Eye (tissue), 1 donor: ENCODE measurements at regions not wholly inside any gene's neighbourhood (a gene's known extent, or its start where the extent isn't known, plus 50 kb on each side); places are given as distances from the start of the nearest gene placed in this dataset.
"Not testable (repeated sequence)": the region's sequence is repeated elsewhere in the genome, so short reads cannot be mapped to it uniquely, and the experiment has no call there.

ENCODE experiments used
- DNase-seq: peaks from one replicate; pipeline ENCODE4 v3.0.0-alpha.2; 2015

DNA sequence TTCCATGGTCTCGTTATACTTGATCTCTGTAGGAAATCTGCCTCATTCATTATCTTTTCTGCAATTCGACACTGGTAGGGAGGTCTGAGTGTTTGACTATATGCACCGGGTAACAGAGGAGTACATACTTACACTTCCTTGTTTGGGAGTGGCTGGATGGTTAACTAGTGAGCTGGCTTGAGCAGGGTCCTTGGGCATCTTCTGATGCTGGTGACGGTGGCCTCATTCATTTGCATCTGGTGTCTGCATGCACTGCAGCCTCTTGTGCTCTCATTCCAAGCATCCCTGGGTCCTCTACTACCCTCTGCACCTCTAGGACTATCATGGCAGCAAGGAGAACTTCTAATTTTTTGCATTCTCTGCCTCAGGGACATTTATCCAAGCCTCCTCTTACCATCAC lies 100.0 kb upstream of the TCF4 start:
- no peak for DNase-seq

DNA sequence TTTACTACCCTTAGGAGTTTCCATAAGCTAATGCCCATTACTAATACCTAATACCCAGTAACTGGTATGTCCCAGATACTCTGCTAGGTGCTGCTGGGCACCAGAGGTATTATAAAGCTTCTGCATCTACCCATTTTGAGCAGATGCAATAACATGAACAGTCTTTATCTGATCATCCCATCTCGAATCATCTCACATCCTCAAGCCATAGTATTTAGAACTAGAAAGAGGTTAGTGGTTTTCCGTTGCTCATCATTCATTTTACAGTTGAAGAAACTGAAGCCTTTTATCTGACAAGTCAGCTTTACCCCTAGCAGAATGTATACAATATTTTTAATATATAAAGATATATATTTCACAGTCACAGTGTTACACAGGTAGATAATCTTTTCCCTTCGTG lies 99.1 kb upstream of the TCF4 start:
- DNase-seq: no peak

DNA sequence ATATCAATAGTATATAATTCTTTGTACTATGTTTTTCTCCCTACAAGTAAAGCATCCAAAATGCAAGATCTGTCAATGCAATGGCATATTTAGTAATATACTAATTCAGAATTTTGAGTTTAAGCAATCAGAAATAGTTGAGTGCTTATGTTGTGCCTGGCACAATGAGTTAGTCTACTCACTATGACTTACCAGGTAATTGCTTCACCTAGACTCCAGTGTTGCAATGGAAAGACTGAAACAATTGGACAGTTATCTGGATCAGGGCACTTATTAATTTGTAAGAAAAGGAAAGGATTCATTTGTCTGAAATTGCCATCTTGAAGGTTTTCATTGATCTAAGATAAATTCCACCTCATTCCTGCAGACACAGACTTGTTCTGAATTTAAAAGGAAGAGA lies 97.6 kb upstream of the TCF4 start:
- no peak for DNase-seq

DNA sequence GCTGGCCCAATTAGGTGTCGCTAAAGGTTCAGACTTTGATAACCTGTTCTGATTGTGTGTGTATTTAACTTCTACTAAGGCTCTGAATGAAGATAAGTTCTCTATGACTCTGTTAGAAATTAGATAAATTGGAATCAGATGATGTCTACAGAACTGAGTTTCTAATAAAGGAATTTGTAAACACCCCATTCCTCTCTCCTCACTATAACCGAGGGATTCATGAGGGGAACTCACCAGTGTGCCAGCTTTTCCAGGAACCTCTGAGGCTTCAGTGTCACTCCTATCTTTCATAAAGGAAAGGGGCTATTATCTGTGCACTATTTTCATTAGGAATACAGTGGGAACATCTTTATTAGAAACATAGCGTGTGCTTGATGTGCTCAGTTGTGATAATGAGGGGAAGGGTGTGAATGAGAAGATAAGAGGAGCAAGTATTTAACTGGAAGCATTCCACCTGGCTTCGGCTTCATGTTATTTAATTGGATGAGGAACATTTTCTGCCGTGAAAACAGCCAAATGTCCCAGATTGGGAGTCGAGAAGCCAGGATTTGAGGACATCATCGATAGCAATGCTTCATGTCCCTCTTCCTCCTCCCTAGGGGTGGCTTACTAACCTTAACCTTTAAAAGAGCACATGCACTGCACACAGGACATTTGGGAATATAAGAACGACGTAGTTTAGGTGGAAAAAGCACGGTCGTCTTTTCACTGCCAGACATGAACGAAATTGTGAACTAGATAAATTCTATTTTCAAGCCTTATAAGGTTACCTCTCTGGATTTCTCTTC lies 84.8 kb upstream of the TCF4 start:
- DNase-seq: peak; percentile 28

- no peak for DNase-seq
Measured at GRCh38 chr18:55665506-55665905, 77.5 kb upstream of the TCF4 start.

- DNase-seq: not testable (repeated sequence)
Measured at GRCh38 chr18:55664758-55665400, 76.9 kb upstream of the TCF4 start.

- DNase-seq: no peak
Measured at GRCh38 chr18:55663891-55664290, 75.9 kb upstream of the TCF4 start.

DNA sequence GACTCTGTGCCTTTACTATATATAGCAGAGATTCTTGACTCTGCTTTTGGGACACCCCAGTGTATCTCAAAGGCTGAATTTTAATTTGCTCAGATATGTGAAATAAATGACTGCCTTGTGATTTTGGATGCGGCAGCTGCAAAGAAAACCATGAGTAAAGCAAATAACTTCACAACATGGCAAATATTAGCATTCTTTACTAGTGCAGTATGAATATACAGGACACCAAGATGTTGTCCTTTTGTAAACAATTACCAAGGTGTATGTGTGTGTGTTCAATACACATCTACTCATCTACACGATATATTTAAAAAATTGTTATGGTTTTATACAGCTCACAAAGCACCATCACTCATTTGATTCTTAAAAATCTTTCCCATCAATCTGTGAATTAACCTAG lies 70.6 kb upstream of the TCF4 start:
- DNase-seq: no peak

DNA sequence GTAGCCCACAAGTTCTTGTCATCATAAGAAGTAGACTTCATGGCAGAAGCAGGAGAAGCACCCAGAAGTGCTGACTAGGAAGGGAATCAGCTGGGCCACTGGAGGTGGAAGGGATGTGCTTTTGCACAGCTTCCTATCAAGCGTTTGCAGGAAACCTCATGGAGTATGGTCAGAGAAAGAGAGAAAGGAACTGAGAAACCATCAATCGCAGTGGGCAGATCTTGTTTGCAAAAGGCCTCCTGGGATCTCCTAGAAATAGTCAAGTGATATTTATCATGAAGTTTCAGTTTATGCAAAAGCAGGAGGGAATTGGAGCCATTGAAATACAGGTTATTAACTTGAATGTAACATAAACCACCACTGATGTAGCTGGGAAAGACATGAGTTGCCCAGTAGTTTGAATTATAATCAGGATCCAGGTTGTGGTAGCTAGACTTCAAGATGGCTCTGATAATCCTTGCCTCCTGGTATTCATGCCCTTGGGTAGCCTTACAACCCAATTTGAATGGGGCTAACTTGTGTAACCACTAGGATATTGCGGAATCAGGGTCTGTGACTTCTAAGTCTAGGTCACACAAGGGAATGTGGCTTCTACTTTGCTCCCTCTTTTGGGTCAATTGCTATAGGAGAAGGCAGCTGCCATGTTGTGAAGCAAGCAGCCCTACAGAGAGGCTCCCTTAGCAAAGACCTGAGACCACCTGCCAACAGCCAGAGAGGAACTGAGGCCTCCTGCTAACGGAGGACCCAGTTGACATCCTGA lies 69.8 kb upstream of the TCF4 start:
- DNase-seq: no peak

GRCh38 chr18:55654986-55655385 lies 67.0 kb upstream of the TCF4 start:
- no peak for DNase-seq

DNA sequence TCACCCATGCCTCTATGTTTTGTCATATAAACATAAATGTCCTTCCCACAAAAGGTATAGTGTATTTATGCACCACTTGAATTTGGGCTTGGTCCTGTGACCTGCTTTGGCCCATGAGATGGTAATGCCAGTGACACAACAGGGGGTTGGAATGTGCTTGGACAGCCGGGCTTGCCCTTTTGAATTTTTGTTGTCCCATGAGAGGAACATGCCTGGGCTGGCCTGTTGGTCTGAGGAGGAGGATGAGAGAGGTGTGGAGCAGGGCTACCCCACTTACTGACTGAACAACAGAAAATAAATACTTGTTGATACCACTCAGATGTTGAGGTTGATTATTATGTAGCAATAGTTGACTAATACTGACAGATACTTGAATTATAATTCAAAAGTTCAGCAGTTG lies 63.2 kb upstream of the TCF4 start:
- DNase-seq: no peak

- no peak for DNase-seq
Measured at GRCh38 chr18:55650363-55650870, 62.4 kb upstream of the TCF4 start.

DNA sequence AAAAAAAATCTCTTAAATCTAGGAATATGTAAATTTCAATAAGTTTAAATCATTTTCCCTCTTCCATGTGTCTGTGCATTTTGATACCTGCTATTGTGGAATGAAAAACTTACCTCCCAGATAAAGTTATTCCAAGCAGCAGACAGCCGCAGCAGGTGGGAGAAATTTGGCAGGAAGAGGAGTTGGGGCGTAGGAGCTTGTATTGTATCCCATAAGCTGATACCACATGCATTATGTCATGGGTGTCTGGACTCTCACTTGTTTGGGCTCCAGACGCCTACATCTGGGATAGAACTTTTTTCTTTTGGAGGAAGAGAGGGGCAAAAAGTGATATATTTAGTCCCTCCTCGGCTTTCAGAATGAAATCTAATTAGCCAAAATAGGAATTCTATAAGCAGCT lies 59.3 kb upstream of the TCF4 start:
- no peak for DNase-seq

DNA sequence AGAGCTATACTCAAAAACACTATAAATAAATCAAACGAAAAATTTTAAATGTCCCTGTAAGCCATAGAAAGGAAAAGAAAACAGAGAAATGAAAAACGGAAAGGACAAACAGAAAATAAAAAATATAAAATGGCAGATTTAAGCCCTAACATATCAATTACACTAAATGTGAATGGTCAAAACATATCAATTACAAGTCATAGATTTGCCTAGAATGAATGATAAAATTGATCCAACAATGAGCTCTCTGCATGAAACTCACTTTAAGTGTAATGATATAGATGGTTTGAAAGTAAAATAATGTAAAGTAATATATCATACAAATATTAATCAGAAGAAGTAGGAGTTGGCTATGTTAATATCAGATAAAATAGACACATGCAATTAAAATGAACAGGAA lies 54.2 kb upstream of the TCF4 start:
- DNase-seq: no peak

DNA sequence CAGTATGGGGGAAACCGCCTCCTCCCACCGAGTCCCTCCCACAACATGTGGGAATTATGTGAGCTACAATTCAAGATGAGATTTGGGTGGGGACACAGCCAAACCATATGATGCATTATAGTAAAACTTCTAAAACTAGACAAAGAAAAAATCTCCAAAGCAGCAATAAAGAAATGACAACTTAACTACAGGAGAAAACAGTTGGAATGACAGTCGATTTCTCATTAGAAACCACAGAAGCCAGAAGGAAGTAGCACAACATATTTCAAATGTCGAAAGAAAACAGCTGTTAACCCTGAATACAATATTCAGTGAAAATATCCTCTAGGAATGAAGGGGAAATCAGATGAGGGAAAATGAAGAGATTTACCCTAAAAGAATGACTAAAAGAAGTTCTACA lies 53.5 kb upstream of the TCF4 start:
- no peak for DNase-seq
